Tibial nerve (tissue), 4 donors: ENCODE measurements at regions not wholly inside any gene's neighbourhood (a gene's known extent, or its start where the extent isn't known, plus 50 kb on each side); places are given as distances from the start of the nearest gene placed in this dataset.

Source experiments
- CTCF ChIP-seq, 5 experiments: fragments of 200-600 bp in 3 of 5; fragments of 450-650 bp in 2 of 5; sonication (generic) in 3 of 5; IDR thresholded peaks; one replicate each; pipeline ENCODE4 v1.5.1; 2016 to 2019; ENCODE audit warnings: antibody characterized with exemption in 5 of 5, mild to moderate bottlenecking in 3 of 5, moderate library complexity in 2 of 5
- EP300 ChIP-seq, 2 donors: sonication (generic); formaldehyde crosslinking; IDR thresholded peaks; one replicate each; pipeline ENCODE4 v1.6.1; 2017; ENCODE audit warnings: antibody characterized with exemption in 2 of 2, mild to moderate bottlenecking in 1 of 2
- POLR2A ChIP-seq, 2 donors: fragments of 450-650 bp; IDR thresholded peaks; one replicate each; pipeline ENCODE4 v1.6.1; 2017; ENCODE audit warnings: antibody characterized with exemption in 2 of 2, mild to moderate bottlenecking in 2 of 2, moderate library complexity in 2 of 2

GRCh38 chr6:74734901-74735300, 471.0 kb downstream of the COL12A1 start:
- TF ChIP-seq CTCF (IDR thresholded peaks at IDR 0.05): no peak
- no peak for TF ChIP-seq POLR2A (IDR thresholded peaks at IDR 0.05)
- TF ChIP-seq EP300 (IDR thresholded peaks at IDR 0.05): no peak
